ENCODE measurements at regions not wholly inside any gene's neighbourhood (a gene's known extent, or its start where the extent isn't known, plus 50 kb on each side); places are given as distances from the start of the nearest gene placed in this dataset.
"Not testable (repeated sequence)": the region's sequence is repeated elsewhere in the genome, so short reads cannot be mapped to it uniquely, and the experiment has no call there.

DNA sequence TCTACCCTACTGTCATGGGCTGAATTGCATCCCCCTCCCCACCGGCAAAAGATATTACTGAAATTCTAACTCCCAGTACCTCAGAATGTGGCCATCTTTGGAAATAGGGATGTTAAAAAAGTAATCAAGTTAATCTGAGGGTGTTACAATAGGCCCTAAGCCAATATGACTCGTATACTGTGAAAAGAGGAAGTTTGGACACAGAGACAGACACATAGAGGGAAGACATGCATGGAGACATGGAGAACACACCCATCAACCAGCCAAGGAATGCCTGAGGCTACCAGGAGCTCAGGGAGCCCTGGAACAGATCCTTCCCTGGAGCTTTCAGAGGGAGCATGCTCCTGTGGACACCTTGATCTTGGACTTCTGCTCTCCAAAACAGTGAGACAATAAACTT lies 138.2 kb upstream of the ADO start:
- DNase-seq = no peak

DNA sequence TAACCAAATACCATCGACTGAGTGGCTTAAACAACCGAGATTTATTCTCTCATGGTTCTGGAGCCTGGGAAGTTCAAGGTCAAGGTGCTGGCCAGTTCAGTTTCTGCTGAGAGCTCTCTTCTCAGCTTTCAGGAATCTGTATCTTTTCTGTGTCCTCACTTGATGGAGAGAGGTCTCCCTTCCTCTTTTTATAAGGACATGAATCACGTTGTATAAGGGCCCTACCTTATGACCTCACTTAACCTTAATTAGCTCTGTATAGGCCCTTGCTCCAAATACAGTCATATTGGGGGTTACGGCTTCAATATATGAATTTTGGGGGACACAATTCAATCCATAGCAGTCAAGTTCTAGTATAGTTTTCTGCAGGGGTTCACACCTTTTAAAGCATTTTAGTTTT lies 135.2 kb upstream of the ADO start:
- no peak for DNase-seq

DNA sequence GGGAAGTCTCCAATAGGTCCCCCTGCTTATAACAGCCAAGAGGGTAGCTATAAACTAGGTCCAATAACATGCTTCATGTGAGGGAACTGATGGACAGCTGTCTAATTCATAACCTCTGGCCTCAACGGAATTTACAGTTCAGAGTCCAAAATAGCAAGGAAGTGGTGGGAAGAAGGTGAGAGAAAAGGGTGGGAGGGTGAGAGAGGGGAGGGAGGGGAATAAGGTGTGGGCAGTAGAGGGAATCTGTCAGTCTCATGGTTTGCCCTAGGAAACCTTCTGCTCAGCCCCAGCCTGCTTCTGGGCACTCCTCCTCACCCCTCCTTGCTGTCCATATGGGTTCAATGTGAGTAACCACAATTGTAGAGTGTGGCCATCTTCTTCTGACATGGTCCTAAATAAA lies 133.4 kb upstream of the ADO start:
- no peak for DNase-seq

DNA sequence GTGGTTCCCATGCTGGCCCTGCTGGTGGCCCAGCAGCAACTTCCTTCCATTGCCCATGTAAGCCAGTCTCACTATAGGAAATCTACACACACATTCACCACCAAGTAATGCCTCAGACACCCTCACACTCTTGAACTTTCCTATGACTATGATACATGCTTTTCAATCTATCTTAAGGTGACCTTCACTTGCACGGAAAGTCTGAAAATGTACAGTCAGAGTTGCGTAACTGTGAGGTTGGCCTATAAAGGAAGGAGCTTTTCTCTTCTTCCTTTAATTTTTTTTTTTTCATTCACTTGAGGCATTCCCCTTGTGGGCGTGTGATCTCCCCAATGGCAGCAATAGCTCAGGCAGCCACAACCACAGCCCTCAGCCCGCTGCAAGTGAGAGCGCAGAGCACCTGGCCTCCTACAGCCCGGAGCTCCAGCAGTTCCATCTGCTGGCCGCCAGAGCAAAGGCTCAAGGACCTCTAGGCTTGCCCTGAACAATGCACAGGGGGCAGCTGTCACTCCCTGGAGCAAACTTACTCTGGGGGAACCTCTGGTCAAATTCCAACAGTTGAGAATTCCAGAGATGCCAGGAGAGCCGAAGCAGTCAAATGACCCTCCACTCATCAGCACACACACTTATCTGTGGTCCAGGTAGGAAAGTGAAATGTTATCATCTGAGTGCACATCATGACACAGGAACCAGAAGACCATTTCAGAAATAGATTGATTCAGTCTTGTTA lies 123.1 kb upstream of the ADO start:
- peak; percentile 74 for DNase-seq

DNA sequence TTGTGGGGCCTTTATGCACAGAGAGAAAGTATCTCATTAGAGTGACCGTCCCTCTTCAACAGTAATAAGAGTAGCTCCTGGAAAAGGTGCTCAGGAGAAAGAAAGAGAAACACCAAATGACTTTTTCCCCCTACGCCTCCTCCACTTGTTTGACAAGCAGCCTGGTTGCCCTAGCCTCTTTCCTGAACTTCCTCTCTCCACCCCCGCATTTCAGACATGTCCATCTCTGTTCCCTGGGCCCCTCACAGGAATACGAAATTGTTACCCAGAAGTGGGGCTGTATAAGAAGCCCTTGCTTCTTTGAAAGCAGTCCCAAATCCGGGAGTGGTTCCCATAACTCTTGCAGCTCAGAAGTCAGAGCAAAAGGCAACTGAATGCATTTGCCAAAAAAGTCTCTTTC lies 119.6 kb upstream of the ADO start:
- DNase-seq = no peak

DNA sequence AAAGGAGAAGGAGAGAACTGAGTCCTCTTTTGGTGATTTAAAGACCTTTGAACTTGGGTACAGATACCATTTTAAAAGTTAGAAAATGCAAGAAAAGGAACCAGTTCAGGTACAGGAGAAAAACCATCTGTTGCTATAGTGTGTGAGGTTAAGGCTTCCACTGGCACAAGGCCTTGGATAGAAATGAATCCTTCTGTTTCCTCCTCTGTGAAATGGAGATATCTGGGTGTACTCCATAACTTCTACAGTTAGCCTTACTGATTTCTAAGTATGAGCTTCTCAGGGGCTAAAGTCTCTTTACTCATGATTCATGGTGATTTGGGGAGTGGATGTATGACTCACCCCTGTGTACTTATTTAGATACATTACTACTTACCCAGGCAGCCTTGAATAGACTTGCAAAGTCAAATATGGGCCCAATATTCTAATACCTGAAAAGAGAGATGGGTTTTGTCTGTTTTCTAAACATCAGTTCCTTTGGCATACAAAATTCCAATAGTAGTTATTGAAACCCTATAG lies 117.2 kb upstream of the ADO start:
- no peak for DNase-seq

DNA sequence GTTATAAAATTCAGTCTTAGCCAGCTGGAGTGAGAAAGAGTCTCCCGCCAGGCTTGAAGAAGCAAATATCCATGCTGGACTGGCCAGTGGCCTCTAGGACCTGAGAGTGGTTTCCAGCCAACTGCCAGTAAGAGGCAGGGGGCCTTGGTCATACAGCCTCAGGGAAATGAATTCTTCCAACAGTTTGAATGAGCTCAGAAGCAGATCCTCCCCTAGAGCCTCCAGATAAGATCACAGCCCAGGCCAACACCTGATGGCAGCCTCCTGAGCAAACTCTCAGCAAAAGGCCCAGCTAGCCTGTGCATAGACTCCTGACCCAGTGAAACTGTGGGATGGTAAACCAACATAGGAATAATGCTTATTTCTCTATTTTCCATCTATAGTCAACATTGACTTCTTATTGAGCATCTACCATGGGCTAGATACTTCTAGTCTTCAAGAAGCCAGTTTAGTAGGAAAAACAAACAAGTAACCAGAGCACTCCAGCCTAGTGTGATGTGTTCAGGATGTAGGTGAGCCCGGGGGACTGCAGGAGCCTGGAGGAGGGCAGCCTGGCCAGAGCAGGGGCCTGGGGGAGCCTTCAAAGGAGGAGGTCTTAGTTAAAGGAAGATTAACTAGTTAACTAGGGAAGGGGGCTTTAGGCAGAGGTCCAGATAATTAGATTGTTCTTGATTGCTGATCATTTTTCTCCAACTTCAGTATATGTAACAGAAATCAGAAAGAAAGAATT lies 115.4 kb upstream of the ADO start:
- DNase-seq = no peak

DNA sequence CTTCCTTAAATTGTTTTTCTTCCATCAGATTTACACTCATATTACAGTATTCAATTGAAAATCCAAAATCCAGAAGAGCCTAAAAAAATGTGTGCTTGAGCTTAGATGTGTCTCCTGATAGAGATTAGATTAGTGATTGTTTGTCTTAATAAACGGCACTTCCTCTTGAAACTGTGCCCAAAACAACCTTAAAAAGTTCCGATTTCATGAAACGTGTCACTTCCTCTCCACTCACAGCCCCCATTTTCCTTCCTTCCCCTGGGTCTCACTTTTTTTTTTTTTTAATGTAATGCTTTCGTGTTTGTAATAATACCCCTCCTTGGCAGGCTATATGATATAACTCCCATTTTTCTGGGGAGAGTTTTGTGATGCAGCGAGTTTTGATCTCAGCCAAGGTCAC lies 114.8 kb upstream of the ADO start:
- peak; percentile 13 for DNase-seq

DNA sequence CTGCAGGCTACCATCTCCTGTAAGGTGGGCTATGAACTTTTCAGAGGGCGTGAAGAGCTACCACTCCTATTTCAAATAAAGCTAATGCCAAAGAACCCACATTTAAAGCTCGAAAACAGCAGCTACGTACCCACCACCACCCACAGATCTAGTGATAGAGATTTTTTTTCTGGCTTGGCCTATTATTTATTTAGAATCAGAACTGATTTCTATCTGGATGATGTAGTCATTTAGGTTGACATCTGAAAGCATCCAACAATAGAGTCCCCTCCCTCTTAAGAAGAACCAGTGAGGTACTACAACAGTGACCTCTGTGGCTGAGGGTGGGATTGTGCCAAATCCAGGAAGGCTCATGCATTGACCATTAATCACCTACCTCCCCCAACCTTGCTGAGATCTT lies 113.8 kb upstream of the ADO start:
- peak; percentile 8 for DNase-seq

DNA sequence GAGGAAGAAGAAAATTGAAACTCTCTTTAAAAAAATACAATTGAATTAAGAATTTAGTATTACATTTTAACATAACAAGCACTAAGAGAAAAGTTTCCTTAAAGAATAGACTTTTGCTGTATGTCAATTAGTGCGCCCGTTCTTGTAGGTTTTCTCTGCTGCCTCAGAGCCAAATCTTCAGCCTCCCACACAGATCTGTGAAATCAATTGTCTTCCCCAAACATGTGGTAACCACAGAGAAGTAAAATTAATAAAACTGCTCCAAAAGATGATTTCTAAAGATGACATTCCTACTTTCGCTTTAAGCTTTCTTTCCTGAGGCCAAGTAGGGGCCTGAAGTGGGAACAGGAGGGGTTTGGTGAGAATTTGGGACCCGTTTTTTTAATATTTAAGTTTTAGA lies 113.2 kb upstream of the ADO start:
- DNase-seq = no peak

DNA sequence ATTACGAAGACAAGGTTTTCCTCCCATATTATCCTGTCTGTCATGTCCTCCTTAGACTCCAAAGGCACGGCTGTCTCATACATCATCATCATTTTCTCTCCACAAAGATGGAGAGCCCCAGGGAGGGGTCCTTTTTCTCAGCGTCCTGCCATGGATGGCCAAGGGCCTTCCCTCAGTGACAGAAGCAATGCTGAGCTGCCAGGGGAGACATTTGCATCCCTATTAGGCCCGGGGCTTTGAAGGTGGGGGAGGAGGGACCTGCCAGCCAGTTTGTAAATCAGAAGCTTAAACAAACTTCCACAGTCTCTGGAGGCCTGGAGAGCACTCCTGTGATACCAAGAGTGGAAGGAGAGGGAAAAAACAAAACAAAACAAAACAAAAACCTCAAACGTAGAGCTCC lies 112.4 kb upstream of the ADO start:
- DNase-seq = no peak

DNA sequence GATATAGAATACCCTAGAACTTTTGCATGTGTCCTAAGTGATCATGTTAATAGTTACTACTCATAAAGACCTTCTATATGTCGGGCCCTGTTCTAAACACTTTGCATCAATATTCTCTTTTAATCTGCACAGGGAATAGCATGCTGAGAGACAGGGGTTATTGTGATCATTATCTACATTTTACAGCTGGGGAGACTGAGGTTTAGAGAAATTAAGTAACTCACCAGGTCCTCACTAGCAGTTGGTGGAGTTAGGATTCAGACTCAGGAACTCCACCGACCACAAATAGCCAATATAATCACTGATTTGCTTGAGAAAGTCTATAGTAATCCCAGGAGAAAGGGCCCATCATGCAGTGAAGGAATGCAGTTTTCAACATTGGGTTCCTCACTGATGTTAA lies 111.2 kb upstream of the ADO start:
- no peak for DNase-seq

DNA sequence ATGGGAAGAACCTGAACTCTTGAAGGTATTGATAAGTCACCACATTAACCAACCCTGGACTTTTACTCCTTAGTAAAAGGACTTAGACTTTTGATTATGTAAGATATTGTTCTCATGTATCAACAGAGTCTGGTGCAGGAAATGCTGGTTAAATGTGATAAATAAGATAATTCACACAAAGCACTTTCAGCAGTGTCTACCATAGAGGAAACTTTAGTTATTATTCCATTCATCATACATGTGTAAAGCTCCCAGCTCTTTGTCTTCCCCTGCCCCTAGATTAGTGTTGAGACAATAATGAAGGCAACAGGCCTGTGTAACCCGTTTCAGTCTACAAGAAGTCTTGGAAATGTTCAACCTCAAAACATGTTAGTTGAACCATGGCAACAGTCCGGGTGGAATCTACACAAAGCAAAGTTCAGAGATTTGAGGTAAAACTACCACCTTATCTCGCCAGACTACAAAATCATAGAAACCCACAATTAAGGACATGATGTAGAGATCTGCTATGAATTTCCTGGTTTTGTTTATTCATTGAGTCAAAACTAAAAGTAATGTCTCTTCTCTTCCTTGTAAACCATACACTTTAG lies 109.9 kb upstream of the ADO start:
- DNase-seq = no peak

DNA sequence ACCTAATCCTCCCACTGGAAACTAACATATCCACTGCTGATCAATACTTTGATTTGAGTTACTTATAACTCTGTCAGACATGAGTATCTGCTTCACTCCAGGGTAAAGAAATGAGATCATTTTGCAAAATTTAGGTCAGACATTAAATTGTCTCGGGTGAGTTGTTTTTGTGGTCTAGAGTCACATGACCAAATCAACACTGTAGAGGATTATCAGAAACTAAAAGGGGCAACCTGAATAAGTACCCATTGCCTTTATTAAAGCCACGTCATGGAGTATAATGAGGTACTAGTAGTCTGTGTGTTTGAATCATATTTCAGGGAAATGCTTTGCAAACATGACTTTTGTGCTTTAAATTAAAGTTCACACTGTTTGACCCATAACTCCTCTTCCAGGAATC lies 107.7 kb upstream of the ADO start:
- DNase-seq = no peak

DNA sequence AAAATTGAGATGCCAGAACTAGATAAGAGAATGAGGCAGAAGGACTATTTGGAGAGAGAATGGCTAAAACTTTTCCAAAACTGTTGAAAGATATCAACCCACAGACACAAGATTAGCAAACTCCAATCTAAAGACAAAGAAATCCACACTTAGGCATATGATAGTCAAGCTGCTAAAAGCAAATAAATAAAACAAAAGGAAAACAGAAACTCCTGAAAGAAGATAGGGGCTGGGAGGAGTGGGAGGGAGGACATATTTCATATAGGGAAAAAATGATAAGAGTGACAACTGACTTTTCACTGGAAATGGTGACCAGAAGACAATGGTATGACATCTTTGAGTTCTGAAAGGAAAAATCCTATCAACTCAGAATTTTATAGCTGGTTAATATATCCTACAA lies 105.4 kb upstream of the ADO start:
- no peak for DNase-seq

DNA sequence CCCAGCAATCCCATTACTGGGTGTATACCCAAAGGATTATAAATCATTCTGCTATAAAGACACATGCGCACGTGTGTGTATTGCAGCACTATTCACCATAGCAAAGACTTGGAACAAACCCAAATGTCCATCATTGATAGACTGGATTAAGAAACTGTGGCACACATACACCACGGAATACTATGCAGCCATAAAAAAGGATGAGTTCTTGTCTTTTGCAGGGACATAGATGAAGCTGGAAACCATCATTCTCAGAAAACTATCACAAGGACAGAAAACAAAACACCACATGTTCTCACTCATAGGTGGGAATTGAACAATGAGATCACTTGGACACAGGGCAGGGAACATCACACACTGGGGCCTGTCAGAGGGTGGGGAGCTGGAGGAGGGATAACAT lies 100.4 kb upstream of the ADO start:
- DNase-seq = not testable (repeated sequence)

DNA sequence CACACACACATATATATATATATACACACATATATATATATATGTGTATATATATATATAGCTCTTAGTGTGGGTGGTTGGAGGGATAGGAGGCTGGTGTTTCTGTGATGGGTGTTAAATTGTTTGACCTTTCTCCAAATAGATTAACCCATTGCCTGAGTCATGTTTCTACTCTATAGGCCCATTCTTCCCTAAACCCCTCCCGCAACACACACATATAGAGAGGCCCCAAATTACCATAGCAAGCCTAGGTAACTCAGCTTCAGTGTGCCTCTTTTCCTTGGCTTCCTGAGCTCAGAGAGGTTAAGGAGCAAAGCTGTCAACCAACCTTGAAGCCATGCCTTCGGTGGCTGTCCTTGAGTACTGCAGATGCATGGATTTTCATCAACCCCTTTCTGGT lies 98.7 kb upstream of the ADO start:
- no peak for DNase-seq

DNA sequence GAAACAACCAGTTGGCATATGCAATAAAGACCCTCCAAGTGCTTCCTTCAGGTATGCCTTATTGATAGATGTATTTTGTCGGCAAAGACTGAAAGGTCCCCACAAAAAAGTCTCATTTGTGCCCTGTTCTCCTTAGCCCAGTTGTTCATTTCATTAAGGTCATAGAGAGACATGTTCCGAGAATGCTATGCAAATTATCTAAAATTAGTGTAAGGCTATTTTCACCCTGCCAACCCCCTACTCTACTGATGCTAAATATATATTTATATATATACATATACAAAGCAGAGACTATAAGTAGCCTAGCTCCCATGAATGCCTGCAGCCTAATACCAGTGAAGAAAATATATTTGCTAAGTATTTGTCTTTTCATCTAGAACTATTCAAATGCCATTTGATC lies 96.7 kb upstream of the ADO start:
- DNase-seq = no peak

DNA sequence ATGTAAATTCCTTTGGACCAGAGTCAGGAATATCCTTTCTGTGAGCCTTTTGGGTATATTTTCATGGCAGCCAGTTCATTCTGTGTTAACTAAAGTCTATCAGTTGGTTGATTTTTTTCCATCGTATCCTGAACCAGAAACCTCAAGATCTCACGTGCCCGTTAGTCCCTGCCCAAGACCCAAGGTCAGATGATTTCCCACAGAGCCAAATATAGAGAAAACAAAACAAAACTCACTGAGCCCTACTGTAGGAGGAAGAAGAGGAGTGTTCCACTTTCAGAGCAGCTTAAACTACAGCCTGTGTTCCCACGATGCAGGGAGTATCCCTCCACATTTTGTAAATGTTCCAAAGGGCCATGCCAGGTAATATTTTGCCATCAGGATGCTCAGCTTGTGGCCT lies 96.0 kb upstream of the ADO start:
- DNase-seq = no peak

DNA sequence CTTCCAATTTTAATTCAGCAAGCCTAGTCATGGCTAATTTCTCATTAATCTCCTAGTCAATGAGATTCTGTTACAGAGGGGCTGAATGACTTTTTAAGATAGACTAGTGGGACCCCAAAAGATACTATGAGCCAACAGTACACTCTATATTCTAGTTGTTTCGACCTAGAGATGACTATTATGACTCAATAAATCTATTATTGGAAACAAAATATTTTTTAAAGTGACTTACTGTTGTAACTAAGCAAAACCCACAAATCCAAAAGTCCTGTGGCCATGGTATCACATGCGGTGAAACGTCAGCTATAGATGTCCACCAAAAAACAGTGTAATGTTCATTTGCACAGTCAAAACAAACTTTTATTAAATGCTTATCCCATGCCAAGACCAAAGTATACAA lies 95.3 kb upstream of the ADO start:
- DNase-seq = no peak

DNA sequence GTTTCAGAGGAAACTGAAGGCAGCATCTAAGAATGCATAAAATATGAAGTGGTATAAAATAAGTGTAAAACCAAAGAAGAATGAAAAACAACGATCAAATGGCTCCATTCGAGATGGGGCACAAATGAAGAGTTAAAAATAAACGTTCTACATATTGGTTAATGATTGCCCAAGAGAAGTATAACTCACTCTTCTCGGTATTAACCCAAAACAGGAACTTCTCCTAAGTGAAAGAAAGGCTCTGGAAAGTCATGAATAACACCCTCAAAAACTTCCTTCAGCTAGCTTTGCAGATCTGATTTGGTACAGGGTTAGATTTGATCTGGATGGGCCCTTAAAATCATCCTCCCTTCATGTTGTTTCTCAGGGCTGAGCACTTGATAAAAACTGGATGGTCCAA lies 94.3 kb upstream of the ADO start:
- DNase-seq = no peak

DNA sequence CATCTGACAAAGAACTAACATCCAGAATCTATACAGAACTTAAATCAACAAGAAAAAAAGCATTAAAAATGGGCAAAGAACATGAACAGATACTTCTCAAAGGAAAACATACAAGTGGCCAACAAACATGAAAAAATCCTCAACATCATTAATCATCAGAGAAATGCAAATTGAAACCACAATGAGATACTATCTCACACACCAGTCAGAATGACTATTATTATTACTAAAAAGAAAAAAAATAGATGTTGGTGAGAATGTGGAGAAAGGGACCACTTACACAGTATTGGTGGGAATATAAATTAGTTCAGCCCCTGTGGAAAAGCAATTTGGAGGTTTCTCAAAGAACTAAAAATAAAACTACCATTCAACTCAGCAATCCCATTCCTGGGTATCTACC lies 89.1 kb upstream of the ADO start:
- DNase-seq = no peak

DNA sequence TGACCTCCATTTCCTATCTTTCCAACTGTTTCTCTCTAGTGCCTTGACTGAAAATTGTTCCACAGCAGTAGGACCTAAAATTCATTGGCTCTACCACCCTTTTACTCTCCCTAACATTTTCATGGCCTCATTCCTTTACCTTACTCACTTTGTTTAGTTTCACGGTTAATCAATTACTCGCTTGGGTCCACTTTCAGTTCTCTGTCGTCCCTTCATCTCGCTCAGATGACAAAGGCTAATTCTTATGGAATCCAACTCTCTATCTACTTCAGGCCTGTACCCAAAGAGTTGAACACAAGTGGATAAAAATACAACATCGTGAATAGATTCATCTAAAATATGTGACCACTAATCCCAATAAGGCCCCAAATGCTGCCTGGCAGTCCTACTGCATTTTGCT lies 85.9 kb upstream of the ADO start:
- no peak for DNase-seq

DNA sequence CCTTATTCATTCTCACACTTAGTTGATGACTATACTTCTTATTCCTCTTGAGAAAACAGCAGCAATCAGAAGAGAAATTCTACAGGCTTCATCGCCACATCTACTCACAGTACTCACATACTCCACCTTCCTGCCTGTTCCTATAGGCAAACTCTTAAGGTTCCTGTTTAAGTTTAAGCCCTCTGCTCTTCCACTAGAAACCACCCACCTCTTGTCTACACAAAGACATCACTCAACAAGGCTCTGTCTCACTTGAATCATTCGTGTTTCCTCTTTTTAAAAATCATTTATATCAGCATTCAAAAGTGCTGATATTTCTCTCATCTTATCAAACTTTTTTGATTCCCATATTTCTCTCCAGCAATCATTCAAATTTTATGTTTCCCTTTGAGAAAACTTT lies 85.5 kb upstream of the ADO start:
- DNase-seq = no peak

Data from CD4-positive, alpha-beta T cell treated with Interleukin-17A for 4 hours (primary cell).